GM23248 (cell line): ENCODE measurements at regions not wholly inside any gene's neighbourhood (a gene's known extent, or its start where the extent isn't known, plus 50 kb on each side); places are given as distances from the start of the nearest gene placed in this dataset.

ENCODE experiments used
- DNase-seq: peaks from one replicate; pipeline ENCODE4 v3.0.0-alpha.2; 2015
- H2AFZ ChIP-seq: fragments of 200-600 bp; sonication (generic); 2 replicates; pipeline ENCODE4 v1.6.1; 2016; ENCODE audit warnings: antibody characterized with exemption
- H3F3A ChIP-seq: fragments of 200-600 bp; sonication (generic); 2 replicates; pipeline ENCODE4 v1.6.1; 2016; ENCODE audit warnings: mild to moderate bottlenecking, antibody characterized with exemption, mixed run types; ENCODE audit not compliant: insufficient read depth
- H3K27ac ChIP-seq: fragments of 200-600 bp; sonication (generic); 2 replicates; pipeline ENCODE4 v1.5.1; 2016; ENCODE audit warnings: mild to moderate bottlenecking
- H3K27me3 ChIP-seq: fragments of 200-600 bp; sonication (generic); replicated peaks from 2 replicates; pipeline ENCODE4 v1.6.1; 2016; ENCODE audit warnings: mild to moderate bottlenecking; ENCODE audit not compliant: insufficient read depth
- H3K36me3 ChIP-seq: fragments of 200-600 bp; sonication (generic); 2 replicates; pipeline ENCODE4 v1.6.1; 2016; ENCODE audit warnings: low read depth, mild to moderate bottlenecking
- H3K4me1 ChIP-seq: fragments of 200-600 bp; sonication (generic); 2 replicates; pipeline ENCODE4 v1.6.1; 2016; ENCODE audit warnings: mild to moderate bottlenecking; ENCODE audit not compliant: insufficient read depth
- H3K4me2 ChIP-seq: fragments of 200-600 bp; sonication (generic); one replicate; pipeline ENCODE4 v1.6.1; 2016; ENCODE audit warnings: mild to moderate bottlenecking; ENCODE audit not compliant: unreplicated experiment
- H3K4me3 ChIP-seq: fragments of 200-600 bp; sonication (generic); 2 replicates; pipeline ENCODE4 v1.5.1; 2016; ENCODE audit warnings: mild to moderate bottlenecking
- H3K79me2 ChIP-seq: fragments of 200-600 bp; sonication (generic); 2 replicates; pipeline ENCODE4 v1.6.1; 2016; ENCODE audit warnings: mild to moderate bottlenecking; ENCODE audit not compliant: insufficient read depth
- H3K9ac ChIP-seq: fragments of 200-600 bp; sonication (generic); 2 replicates; pipeline ENCODE4 v1.6.1; 2016; ENCODE audit warnings: mild to moderate bottlenecking
- H3K9me2 ChIP-seq: fragments of 200-600 bp; sonication (generic); 2 replicates; pipeline ENCODE4 v1.6.1; 2016; ENCODE audit warnings: mixed run types, mild to moderate bottlenecking, moderate library complexity; ENCODE audit not compliant: insufficient read depth
- H3K9me3 ChIP-seq: fragments of 200-600 bp; sonication (generic); one replicate; pipeline ENCODE4 v1.6.1; 2017; ENCODE audit warnings: low read depth
- H4K20me1 ChIP-seq: fragments of 200-600 bp; sonication (generic); 2 replicates; pipeline ENCODE4 v1.6.0; 2016; ENCODE audit not compliant: insufficient read depth
- EZH2 ChIP-seq: fragments of 200-600 bp; sonication (generic); IDR thresholded peaks from 2 replicates; pipeline ENCODE4 v1.6.1; 2018; ENCODE audit warnings: antibody characterized with exemption, mild to moderate bottlenecking; ENCODE audit not compliant: insufficient read depth, poor library complexity, severe bottlenecking
- EZH2phosphoT487 ChIP-seq: fragments of 200-600 bp; sonication (generic); IDR thresholded peaks from 2 replicates; pipeline ENCODE4 v1.6.1; 2018; ENCODE audit warnings: antibody characterized with exemption, moderate library complexity, mild to moderate bottlenecking, low read depth; ENCODE audit not compliant: insufficient read depth
- WGBS, 2 experiments: methylation state at CpG; one replicate each; pipeline ENCODE4 v1.1.6; 2015 to 2017; ENCODE audit warnings: low lambda C conversion rate in 2 of 2, low coverage in 1 of 2; ENCODE audit errors: missing lambda C conversion rate in 2 of 2; 5-methylcytosine and 5-hydroxymethylcytosine counted together
- in situ Hi-C: fragments of 300-500 bp; cut with MboI; formaldehyde crosslinking; loops from 2 replicates; pipeline ENCODE4 v1.15.0; 2020

DNA sequence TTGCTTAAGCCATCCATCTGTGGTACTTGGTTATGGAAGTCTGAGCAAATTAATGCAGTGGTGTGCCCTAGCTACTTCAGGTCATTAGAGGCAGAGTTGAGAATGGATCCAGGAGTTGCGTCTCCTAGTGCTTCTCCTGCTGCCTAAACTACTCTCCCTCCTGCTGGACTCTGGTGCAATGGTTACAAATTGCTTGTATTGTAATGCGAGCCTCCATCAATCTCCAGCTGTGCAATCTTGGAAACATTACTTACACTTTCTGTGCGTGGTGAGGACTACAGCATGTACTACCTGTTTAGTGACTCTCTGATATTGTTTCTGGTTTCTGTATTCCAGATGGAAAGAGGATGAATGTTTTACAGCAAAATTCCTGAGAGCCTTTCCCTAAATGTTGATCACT, 119.0 kb upstream of the CYRIA start:
- no peak overlapping the region for H3K27ac ChIP-seq
- no peak for TF ChIP-seq EZH2phosphoT487
- no peak for TF ChIP-seq EZH2
- no peaks in the 10 kb centered on the region for H3K9me2 ChIP-seq
- H3K4me1 ChIP-seq: no peaks in the 10 kb centered on the region
- no peaks in the 10 kb centered on the region for H3K36me3 ChIP-seq
- in situ Hi-C loops: no loop called here
- no peaks in the 10 kb centered on the region for H3K9me3 ChIP-seq
- no peak overlapping the region for H3K4me3 ChIP-seq
- no peak for DNase-seq
- H3K27me3 ChIP-seq: no peaks in the 10 kb centered on the region
- H3F3A ChIP-seq: no peaks in the 10 kb centered on the region
- 38 to 44% methylated on average over 3 of the region's 3 CpGs for WGBS, 2 experiments
- no peak overlapping the region for H3K9ac ChIP-seq
- no peak overlapping the region for H2AFZ ChIP-seq
- H3K4me2 ChIP-seq: no peak overlapping the region
- H4K20me1 ChIP-seq: no peaks in the 10 kb centered on the region
- no peaks in the 10 kb centered on the region for H3K79me2 ChIP-seq

DNA sequence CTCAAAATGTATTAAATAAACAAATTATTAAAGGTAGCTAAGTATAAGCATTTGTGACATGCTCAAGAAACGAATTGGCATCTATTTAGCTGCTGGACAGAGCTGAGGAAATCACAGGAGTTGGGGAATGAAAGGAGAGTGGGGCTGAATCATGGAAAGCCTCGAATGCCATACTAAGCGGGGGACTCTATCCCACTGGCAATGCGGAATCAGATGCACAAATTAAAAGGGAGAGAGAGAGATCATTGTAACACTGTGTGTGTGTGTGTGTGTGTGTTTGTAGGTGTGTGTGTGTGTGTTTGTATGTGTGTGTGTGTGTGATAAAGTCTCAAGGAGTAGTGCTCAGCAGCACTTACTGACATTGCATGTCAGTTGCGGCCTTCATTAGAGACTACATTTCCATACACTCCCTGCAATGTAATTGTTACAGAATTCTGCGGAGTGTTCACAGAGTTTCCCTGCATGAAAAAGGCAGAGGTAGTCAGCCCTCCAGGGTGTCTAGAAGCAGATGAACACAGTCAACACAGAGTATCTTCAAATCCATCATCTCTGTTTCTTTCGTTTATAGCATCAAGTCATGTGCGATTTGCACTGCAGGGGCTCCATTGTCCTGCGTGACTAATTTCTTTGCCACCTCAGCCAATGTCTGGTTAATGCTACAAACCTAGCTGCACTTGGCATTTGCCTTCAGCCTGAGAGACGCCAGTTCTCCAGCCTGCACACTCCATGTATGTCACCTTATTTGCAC, 111.7 kb upstream of the CYRIA start:
- Histone ChIP-seq H3K27ac (no peak overlapping the region), H3K4me2 (no peak overlapping the region), H3K4me1 (no peaks in the 10 kb centered on the region), H3K27me3 (no peaks in the 10 kb centered on the region), H2AFZ (no peak overlapping the region), H3K4me3 (no peak overlapping the region), H4K20me1 (no peaks in the 10 kb centered on the region), H3F3A (no peaks in the 10 kb centered on the region), H3K9me2 (no peaks in the 10 kb centered on the region), H3K79me2 (no peaks in the 10 kb centered on the region), H3K9me3 (no peaks in the 10 kb centered on the region), H3K36me3 (no peaks in the 10 kb centered on the region), H3K9ac (no peak overlapping the region)
- DNase-seq: no peak
- in situ Hi-C loops: loop anchor here (10.0 kb wide), 2 partner anchors 538 to 898 kb away; no protein-coding TSS in a partner anchor
- WGBS, 2 experiments: 66 to 69% methylated on average over 10 of the region's 10 CpGs
- TF ChIP-seq EZH2phosphoT487: no peak
- TF ChIP-seq EZH2: no peak

DNA sequence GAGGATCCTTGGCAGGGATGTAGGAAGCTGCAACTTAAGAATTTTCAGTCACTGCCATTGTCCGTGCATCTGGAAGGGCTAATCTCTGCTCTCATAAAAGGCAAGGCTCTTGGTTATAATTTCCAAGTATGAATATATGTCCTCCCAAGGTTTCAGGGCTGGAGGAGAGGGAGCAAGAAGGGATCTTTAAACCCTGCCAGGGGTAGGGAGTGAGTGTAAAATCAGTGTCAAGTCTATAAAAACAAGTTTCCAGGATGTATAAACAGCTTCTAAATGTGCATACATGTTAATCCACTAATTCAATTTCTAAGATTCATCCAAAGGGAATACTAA, 110.2 kb upstream of the CYRIA start:
- Histone ChIP-seq H3K9me2 (no peaks in the 10 kb centered on the region), H3K4me1 (no peaks in the 10 kb centered on the region), H3K36me3 (no peaks in the 10 kb centered on the region), H3K9ac (no peak overlapping the region), H3K79me2 (no peaks in the 10 kb centered on the region), H3K27ac (no peak overlapping the region), H3K27me3 (no peaks in the 10 kb centered on the region), H2AFZ (no peak overlapping the region), H3K4me2 (no peak overlapping the region), H4K20me1 (no peaks in the 10 kb centered on the region), H3K9me3 (no peaks in the 10 kb centered on the region), H3K4me3 (no peak overlapping the region), H3F3A (no peaks in the 10 kb centered on the region)
- no peak for TF ChIP-seq EZH2phosphoT487
- TF ChIP-seq EZH2: no peak
- 27 to 40% methylated on average over 1 of the region's 1 CpG for WGBS, 2 experiments
- in situ Hi-C loops: loop anchor here (10.0 kb wide), 2 partner anchors 539 to 899 kb away; no protein-coding TSS in a partner anchor
- no peak for DNase-seq

DNA sequence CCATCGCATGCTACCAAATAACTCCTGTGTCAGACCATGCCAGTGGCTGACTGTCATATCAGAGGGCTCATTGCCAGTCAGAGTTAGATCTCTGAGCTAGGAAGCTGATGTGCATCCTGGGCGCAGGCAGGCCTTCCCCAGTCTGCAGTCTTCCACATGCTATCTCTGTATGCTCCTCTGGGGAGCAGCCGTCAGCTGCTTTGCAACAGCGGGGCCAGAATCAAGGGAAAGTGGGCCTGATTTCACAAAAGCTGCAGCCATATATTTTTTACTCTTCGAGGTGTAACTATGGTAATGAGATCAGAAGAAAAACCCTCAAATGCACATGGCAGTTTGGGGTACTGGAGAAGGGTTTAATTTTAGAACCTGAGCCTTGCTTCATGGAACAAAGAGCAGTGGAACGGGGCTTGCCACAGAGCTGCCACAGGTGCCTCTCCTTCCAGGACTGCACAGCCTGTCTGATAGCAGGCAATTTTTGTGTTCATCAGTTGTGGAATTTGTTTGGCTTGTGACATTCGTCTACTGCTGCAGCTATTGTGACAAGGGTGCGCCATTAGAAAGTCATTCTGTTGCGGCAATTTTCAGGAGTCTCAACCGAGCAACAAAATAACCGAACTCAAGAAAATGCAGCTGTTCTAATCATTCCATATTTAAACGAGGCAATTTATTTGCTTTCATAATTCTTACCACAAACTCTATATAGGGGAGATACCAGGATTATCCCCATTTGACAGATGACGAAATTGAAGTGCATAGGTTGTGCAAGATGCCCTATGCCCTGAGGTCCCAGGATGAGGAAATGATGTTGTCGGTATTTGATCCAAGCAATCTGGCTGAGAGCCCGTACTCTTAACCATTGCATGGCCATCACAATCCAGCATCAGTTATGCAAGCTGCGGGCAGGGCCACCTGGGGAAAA, 109.6 kb upstream of the CYRIA start:
- Histone ChIP-seq H3K36me3 (no peaks in the 10 kb centered on the region), H3K4me2 (no peak overlapping the region), H3K79me2 (no peaks in the 10 kb centered on the region), H3K9me2 (no peaks in the 10 kb centered on the region), H3K27ac (no peak overlapping the region), H3K9ac (no peak overlapping the region), H3K4me1 (no peaks in the 10 kb centered on the region), H3K9me3 (no peaks in the 10 kb centered on the region), H4K20me1 (no peaks in the 10 kb centered on the region), H2AFZ (no peak overlapping the region), H3K27me3 (no peaks in the 10 kb centered on the region; the same call in 1 of the 2 replicates), H3F3A (no peaks in the 10 kb centered on the region), H3K4me3 (no peak overlapping the region)
- WGBS, 2 experiments: 60 to 66% methylated on average over 16 of the region's 16 CpGs
- DNase-seq: no peak
- TF ChIP-seq EZH2phosphoT487 (no peak), EZH2 (no peak)
- in situ Hi-C loops: loop anchor here (10.0 to 25.0 kb wide), 3 partner anchors 540 to 1138 kb away; no protein-coding TSS in a partner anchor
